ENCODE measurements at regions not wholly inside any gene's neighbourhood (a gene's known extent, or its start where the extent isn't known, plus 50 kb on each side); places are given as distances from the start of the nearest gene placed in this dataset.

GRCh38 chr3:159151130-159151529 lies 349.3 kb downstream of the MFSD1 start:
- Histone ChIP-seq H3K4me1 (ENCODE audit: low read depth, poor library complexity, severe bottlenecking) (no peaks in the 10 kb centered on the region), H2AFZ (ENCODE audit: low read depth) (no peak overlapping the region), H3K9ac (no peak overlapping the region), H3K27ac (no peak overlapping the region), H4K20me1 (ENCODE audit: insufficient read depth) (no peaks in the 10 kb centered on the region), H3K4me2 (no peak overlapping the region), H3K27me3 (ENCODE audit: insufficient read depth, low read depth) (no peaks in the 10 kb centered on the region), H3K4me3 (IDR thresholded peaks at IDR 0.05; ENCODE audit: insufficient read depth, low read depth, low read length) (no peak overlapping the region), H3K36me3 (ENCODE audit: insufficient read depth) (no peaks in the 10 kb centered on the region), H3K79me2 (ENCODE audit: insufficient read depth, low read depth) (no peaks in the 10 kb centered on the region)
- no peak for TF ChIP-seq CTCF (conservative IDR thresholded peaks at IDR 0.05; ENCODE audit: low read depth, low read length)

GRCh38 chr3:159157275-159157674 lies 355.4 kb downstream of the MFSD1 start:
- Histone ChIP-seq H3K79me2 (ENCODE audit: insufficient read depth, low read depth) (no peaks in the 10 kb centered on the region), H3K27ac (no peak overlapping the region), H3K36me3 (ENCODE audit: insufficient read depth) (no peaks in the 10 kb centered on the region), H3K27me3 (ENCODE audit: insufficient read depth, low read depth) (no peaks in the 10 kb centered on the region), H3K4me3 (IDR thresholded peaks at IDR 0.05; ENCODE audit: insufficient read depth, low read depth, low read length) (no peak overlapping the region), H3K4me1 (ENCODE audit: low read depth, poor library complexity, severe bottlenecking) (no peaks in the 10 kb centered on the region), H3K9ac (no peak overlapping the region), H2AFZ (ENCODE audit: low read depth) (no peak overlapping the region), H3K4me2 (no peak overlapping the region), H4K20me1 (ENCODE audit: insufficient read depth) (no peaks in the 10 kb centered on the region)
- TF ChIP-seq CTCF (conservative IDR thresholded peaks at IDR 0.05; ENCODE audit: low read depth, low read length) = no peak

- Histone ChIP-seq H3K4me1 (ENCODE audit: low read depth, poor library complexity, severe bottlenecking) (no peaks in the 10 kb centered on the region), H3K4me3 (IDR thresholded peaks at IDR 0.05; ENCODE audit: insufficient read depth, low read depth, low read length) (no peak overlapping the region), H3K9ac (no peak overlapping the region), H3K27me3 (ENCODE audit: insufficient read depth, low read depth) (no peaks in the 10 kb centered on the region), H3K79me2 (ENCODE audit: insufficient read depth, low read depth) (no peaks in the 10 kb centered on the region), H3K36me3 (ENCODE audit: insufficient read depth) (no peaks in the 10 kb centered on the region), H3K27ac (no peak overlapping the region), H2AFZ (ENCODE audit: low read depth) (no peak overlapping the region), H3K4me2 (no peak overlapping the region), H4K20me1 (ENCODE audit: insufficient read depth) (no peaks in the 10 kb centered on the region)
- no peak for TF ChIP-seq CTCF (conservative IDR thresholded peaks at IDR 0.05; ENCODE audit: low read depth, low read length)
Observed at GRCh38 chr3:159158213-159158612, 356.4 kb downstream of the MFSD1 start.

- no peak for TF ChIP-seq CTCF (conservative IDR thresholded peaks at IDR 0.05; ENCODE audit: low read depth, low read length)
- no peaks in the 10 kb centered on the region for H4K20me1 ChIP-seq (ENCODE audit: insufficient read depth)
- no peaks in the 10 kb centered on the region for H3K36me3 ChIP-seq (ENCODE audit: insufficient read depth)
- H3K79me2 ChIP-seq (ENCODE audit: insufficient read depth, low read depth) = no peaks in the 10 kb centered on the region
- no peak overlapping the region for H3K27ac ChIP-seq
- no peak overlapping the region for H3K4me2 ChIP-seq
- H2AFZ ChIP-seq (ENCODE audit: low read depth) = no peak overlapping the region
- H3K4me3 ChIP-seq (IDR thresholded peaks at IDR 0.05; ENCODE audit: insufficient read depth, low read depth, low read length) = no peak overlapping the region
- no peaks in the 10 kb centered on the region for H3K27me3 ChIP-seq (ENCODE audit: insufficient read depth, low read depth)
- no peak overlapping the region for H3K9ac ChIP-seq
- no peaks in the 10 kb centered on the region for H3K4me1 ChIP-seq (ENCODE audit: low read depth, poor library complexity, severe bottlenecking)
Observed at GRCh38 chr3:159158801-159159200, 356.9 kb downstream of the MFSD1 start.

GRCh38 chr3:159159546-159159945 lies 357.7 kb downstream of the MFSD1 start:
- Histone ChIP-seq H3K27me3 (ENCODE audit: insufficient read depth, low read depth) (no peaks in the 10 kb centered on the region), H3K36me3 (ENCODE audit: insufficient read depth) (no peaks in the 10 kb centered on the region), H2AFZ (ENCODE audit: low read depth) (no peak overlapping the region), H3K4me3 (IDR thresholded peaks at IDR 0.05; ENCODE audit: insufficient read depth, low read depth, low read length) (no peak overlapping the region), H3K9ac (no peak overlapping the region), H3K27ac (no peak overlapping the region), H3K4me2 (no peak overlapping the region), H3K4me1 (ENCODE audit: low read depth, poor library complexity, severe bottlenecking) (no peaks in the 10 kb centered on the region), H4K20me1 (ENCODE audit: insufficient read depth) (no peaks in the 10 kb centered on the region), H3K79me2 (ENCODE audit: insufficient read depth, low read depth) (no peaks in the 10 kb centered on the region)
- TF ChIP-seq CTCF (conservative IDR thresholded peaks at IDR 0.05; ENCODE audit: low read depth, low read length) = no peak

Measured in KMS-11 (cell line).